Stimulated activated CD4-positive, alpha-beta T cell treated with anti-CD3 and anti-CD28 coated beads, Interleukin-2, amount 100 ng/mL, for 48 hours (primary cell): ENCODE measurements at regions not wholly inside any gene's neighbourhood (a gene's known extent, or its start where the extent isn't known, plus 50 kb on each side); places are given as distances from the start of the nearest gene placed in this dataset.

ENCODE experiments used
- DNase-seq, 2 donors: peaks; one replicate each; pipeline ENCODE4 v3.0.0-alpha.2; 2020

DNA sequence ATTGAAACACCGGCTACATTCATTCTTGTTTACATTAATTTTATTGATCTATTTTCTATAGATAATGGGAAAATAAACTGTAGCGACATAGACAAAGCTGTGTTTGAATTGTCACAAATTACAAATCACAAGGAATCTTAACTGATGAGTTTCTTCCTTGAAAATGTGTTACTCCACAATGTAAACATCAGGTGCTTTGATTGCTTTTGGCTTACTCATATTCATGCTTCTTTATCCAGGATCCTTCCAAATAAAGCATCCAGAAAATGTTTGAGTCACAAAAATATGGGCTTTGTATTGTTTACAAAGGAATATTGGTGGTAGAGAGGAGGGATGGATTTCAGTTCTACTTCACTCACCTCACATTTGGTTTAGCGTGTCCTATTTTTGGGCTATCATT lies 64.0 kb downstream of the BMP2 start:
- DNase-seq: no peak

DNA sequence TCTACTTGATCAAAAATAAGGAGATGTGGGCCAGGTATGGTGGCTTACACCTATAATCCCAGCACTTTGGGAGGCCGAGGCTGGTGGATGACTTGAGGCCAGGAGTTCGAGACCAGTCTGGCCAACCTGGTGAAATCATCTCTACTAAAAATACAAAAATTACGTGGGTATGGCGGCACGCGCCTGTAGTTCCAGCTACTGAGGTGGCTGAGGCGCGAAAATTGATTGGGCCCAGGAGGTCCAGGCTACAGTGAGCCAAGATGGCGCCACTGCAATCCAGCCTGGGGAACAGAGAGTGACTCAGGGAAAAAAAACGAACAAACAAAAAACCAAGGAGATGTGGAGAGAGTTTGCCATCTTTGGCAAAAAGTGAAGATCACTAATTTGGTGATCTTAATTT lies 65.3 kb downstream of the BMP2 start:
- DNase-seq: no peak

DNA sequence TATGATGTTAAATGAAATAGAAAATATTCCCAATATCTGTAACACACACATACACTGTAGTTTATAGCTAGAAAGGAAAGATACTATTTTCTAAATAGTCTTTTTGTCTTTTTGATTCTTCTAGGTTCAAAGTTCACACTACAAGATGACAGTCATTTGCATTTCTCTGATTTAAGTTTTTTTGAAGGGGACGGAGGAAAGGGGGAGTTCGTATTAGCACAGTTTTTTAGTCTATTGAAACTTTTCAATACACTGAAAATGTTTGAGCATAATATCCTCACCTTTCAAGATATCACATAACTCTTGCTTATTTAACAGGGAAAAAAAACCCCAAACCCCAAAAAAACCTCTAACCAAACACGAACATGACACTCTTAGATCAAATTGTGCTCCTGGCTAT lies 68.1 kb downstream of the BMP2 start:
- DNase-seq: no peak

DNA sequence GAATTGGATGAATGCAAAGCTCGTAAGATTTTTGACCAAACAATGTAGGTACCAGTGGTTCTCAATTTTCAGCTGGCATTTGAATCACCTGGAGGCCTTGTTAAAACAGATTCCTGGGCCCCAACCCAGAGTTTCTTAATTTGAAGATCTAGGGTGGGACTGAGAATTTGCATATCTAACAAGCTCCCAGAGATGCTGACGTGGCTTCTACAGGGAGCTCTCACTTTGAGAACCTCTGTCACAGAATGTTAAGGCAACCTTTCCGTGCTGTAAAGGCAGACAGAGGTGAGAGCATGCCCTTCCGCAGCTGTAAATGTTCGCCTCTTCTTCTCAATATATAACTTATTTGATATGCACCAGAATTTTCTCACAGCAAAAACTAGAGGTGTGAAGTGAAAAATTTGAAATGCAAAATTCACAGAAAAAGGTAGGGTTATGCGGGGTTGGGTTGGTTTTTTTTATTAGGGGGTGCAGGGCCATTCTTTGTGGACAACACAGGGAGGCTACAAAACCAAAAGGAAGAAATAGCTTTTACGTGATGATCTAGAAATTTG lies 69.4 kb downstream of the BMP2 start:
- DNase-seq: no peak

- no peak for DNase-seq
Measured at GRCh38 chr20:6837730-6838129, 70.2 kb downstream of the BMP2 start.

DNA sequence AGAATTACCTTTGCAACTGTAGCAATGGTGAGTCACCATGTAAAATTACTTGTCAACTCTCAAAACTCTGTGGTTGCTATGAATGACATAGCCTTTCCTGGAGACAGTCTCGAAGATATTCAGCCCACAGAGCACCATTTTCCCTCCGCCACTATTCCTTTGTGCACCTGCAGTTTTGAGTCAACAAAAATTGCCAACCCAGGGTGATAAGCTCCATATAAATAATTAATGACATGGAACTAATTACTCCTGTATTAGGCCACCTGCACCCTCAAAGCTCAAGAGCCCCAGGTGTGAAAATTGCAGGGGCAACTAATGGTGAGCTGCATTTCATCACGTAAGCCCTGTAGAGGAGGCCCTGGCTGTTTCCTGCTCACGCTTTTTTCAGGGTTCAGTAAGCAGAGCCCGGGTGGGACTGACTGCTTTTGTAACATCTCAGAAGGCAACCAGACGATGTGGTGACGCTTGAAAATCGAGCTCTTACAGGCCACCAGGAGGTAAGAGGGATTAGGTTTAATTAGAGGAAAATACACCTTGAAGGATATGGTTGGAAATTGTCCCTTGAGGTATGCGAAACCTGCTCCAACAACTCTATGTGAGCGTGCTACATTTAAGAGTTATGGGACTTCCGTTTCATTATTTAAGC lies 70.8 kb downstream of the BMP2 start:
- DNase-seq: no peak

- no peak for DNase-seq
Measured at GRCh38 chr20:6841128-6841527, 73.6 kb downstream of the BMP2 start.

- no peak for DNase-seq
Measured at GRCh38 chr20:6845141-6845540, 77.7 kb downstream of the BMP2 start.

GRCh38 chr20:6848041-6848440 lies 80.6 kb downstream of the BMP2 start:
- DNase-seq: no peak

DNA sequence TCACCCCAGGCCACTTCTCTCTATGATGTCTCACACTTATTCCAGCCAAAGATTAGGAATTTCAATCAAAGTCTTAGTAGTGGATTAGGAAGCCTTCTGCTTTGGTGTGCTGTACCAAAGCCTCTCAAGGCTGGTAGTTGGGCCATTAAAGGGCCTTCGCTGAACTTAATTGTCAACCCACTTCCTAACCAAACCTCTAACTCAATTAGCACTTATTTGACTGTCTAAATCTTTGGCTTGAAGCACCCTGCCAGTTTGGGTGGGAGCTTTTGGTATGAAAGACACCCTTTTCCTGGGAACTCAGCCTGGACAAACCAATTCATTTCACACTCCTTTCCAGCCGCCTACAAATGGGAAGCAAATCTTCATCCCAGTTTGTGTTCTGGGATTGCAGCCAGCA lies 81.5 kb downstream of the BMP2 start:
- no peak for DNase-seq

DNA sequence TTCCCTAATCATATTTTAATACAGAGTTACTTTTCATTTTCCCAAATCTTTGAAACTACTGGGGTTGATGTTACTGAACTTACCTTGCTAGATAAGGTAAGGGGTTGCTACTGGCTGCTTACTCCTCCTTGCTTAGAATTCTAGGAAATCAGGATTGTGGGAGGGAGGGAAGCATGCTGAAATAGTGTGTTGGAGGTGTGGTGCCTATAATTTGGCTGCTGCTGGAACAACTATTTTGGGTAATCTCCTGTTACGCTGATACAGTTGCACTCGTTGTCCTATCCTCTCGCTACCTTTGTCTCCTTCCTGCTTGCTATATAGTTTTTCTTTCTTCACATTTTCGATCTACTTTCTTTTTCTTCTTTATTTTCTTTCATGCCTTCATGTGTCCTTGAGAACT lies 83.7 kb downstream of the BMP2 start:
- no peak for DNase-seq

- DNase-seq: no peak
Measured at GRCh38 chr20:6852478-6852877, 85.0 kb downstream of the BMP2 start.

GRCh38 chr20:6855104-6855503 lies 87.6 kb downstream of the BMP2 start:
- DNase-seq: no peak

- no peak for DNase-seq
Measured at GRCh38 chr20:6855796-6856195, 88.3 kb downstream of the BMP2 start.

DNA sequence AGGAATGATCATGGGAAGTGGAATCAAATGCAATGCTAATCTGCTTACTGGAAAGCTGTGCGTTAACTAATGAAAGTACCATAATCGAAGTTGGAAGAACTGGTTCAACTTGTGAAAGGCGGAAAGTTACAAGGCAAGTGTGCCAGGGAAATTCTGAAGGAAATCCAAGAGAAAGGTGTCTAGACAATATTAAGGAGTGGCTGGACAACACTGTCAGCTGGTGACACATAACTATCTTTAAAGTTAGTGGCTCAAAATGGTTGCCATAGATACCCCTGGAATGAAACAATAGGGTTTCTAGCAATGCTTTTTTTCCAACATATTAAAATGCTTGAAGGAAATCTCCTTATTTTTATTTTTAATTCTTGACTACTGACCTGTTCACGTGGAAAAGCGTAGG lies 90.4 kb downstream of the BMP2 start:
- DNase-seq: no peak

DNA sequence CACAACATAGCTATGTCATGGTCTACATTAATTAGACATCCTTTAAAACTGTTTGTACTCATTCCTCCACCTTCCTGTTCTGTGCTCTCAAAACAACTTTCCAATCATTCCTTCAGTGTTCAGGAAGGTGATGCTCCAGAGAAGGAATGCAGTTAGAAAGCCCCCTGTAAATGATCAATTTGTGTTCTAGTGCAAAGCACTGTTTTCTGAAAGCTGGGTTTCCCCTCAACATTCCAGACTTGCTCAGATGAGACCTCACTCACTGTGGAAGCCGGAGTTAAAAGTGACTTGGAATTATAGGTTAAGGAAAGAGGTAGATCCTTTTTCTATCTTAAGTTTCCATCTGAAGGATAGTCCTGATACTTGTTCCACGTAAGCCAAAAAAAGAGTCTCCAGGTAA lies 95.9 kb downstream of the BMP2 start:
- DNase-seq: no peak

DNA sequence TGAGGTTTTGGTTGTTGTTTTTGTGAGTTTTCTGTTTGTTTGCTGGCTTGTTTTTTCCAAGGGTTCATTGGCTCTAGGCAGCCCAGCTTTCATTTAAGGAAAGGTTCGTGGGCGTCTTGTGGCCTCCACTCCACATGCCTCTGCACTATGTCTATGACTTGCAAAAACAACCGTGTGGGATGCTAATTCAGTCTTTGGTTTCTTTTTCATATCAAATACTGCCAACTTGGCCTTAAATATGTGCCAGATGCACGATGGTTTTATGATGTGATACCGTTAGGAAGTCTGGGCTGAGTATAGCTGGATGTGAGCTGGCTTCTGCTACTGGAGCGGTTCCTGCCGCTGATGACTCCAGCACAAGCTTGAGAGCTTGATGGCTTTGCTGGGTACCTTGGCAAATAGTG lies 96.3 kb downstream of the BMP2 start:
- no peak for DNase-seq

DNA sequence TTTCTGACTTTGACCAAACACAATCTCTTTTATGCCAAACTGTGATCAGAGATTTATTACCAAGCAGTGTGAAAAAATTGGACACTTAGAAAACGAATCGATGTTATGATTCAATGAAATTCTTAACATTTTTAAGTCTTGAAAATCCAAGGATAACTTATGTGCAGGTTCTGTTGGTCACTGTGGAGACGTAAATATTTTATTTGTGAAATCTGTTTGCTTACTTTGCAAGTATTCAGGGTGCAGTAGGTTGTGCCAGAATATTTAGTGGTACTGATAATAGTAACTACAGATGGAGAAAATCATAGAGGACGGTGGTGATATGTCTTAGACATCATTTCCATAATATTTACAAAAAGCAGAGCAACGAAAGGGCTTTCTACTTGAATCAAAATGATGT lies 97.3 kb downstream of the BMP2 start:
- DNase-seq: no peak

DNA sequence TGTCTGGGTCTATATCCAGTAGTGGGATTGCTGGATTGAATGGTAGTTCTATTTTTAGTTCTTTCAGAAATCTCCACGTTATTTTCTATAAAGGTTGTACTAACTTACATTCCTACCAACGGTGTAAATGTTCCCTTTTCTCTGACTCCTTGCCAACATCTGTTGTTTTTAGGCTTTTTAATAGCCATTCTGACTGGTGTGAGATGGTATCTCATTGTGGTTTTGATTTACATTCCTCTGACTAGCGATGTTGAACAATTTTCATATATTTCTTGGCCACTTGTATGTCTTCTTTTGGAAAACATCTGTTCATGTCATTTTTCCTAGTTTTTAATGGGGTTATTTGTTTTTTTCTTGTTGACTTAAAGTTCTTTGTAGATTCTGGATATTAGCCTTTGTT lies 99.3 kb downstream of the BMP2 start:
- no peak for DNase-seq

DNA sequence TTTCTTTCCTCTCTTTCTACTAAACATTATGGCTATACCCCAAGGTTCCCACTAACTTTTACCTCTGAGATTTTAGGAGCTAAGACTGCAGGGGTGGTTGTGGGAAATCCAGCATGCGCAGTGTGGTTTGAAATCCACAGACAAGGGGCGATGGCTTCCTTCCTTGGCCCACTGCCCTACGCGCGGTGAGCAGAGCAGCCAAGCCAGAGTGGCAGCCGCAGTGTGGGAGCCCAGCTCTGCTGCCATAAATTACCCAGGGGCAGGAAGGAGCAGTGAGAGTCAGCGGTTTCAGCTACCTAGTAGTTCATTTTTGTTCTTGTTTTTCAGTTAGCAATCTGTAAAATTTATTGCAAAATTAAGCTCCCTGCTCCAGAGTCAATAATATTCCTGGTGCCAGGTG lies 101.4 kb downstream of the BMP2 start:
- no peak for DNase-seq

GRCh38 chr20:6870559-6870958 lies 103.1 kb downstream of the BMP2 start:
- DNase-seq: no peak

DNA sequence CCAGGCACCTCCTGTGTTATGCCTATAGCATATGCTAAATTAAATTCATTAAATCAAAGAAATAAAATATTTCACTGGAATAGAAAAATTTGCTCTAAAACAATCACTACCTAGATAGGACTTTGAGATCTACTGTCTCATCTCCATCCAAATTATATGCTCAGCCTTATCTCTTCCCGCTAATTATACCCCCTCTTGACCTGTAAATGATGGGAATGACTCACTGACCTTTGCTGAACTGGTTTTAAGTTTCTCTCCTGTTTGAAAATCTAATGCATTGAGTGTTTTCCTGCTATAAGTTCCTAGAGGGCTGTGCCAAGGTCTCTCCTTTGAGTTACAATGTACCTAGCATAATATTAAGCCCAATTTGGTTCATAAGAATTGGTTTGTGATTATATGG lies 110.1 kb downstream of the BMP2 start:
- no peak for DNase-seq

- DNase-seq: no peak
Measured at GRCh38 chr20:6882561-6883291, 115.2 kb downstream of the BMP2 start.

GRCh38 chr20:6884114-6884513 lies 116.6 kb downstream of the BMP2 start:
- DNase-seq: no peak
